Stimulated activated CD8-positive, alpha-beta memory T cell treated with anti-CD3 and anti-CD28 coated beads, Interleukin-4, amount 100 ng/mL, for 48 hours (primary cell): ENCODE measurements at regions not wholly inside any gene's neighbourhood (a gene's known extent, or its start where the extent isn't known, plus 50 kb on each side); places are given as distances from the start of the nearest gene placed in this dataset.
"Not testable (repeated sequence)": the region's sequence is repeated elsewhere in the genome, so short reads cannot be mapped to it uniquely, and the experiment has no call there.

Experiments used
- DNase-seq: peaks from one replicate; pipeline ENCODE4 v3.0.0-alpha.2; 2020

- DNase-seq, result no peak
Observed at GRCh38 chr7:94177441-94177840, 173.3 kb upstream of the BET1 start.

- DNase-seq, result no peak
Observed at GRCh38 chr7:94178230-94178629, 174.1 kb upstream of the BET1 start.

GRCh38 chr7:94179466-94179865 is 175.3 kb upstream of the BET1 start:
- DNase-seq, result no peak

- no peak for DNase-seq
Observed at GRCh38 chr7:94182066-94182465, 177.9 kb upstream of the BET1 start.

GRCh38 chr7:94182721-94183120 is 178.6 kb upstream of the BET1 start:
- DNase-seq, result no peak

GRCh38 chr7:94183289-94183749 is 179.2 kb upstream of the BET1 start:
- no peak for DNase-seq

- no peak for DNase-seq
Observed at GRCh38 chr7:94183891-94184290, 179.7 kb upstream of the BET1 start.

GRCh38 chr7:94188350-94188749 is 184.2 kb upstream of the BET1 start:
- DNase-seq, result no peak

- no peak for DNase-seq
Observed at GRCh38 chr7:94190599-94191061, 186.5 kb upstream of the BET1 start.

GRCh38 chr7:94194426-94194825 is 190.3 kb upstream of the BET1 start:
- DNase-seq, result not testable (repeated sequence)

GRCh38 chr7:94195201-94195600 is 191.0 kb upstream of the BET1 start:
- DNase-seq, result no peak

- no peak for DNase-seq
Observed at GRCh38 chr7:94195813-94196212, 191.7 kb upstream of the BET1 start.

GRCh38 chr7:94205529-94205928 is 189.2 kb upstream of the COL1A2 start:
- DNase-seq, result no peak

GRCh38 chr7:94206295-94206694 is 188.4 kb upstream of the COL1A2 start:
- DNase-seq, result no peak

GRCh38 chr7:94212160-94212559 is 182.5 kb upstream of the COL1A2 start:
- no peak for DNase-seq

- DNase-seq, result no peak
Observed at GRCh38 chr7:94216944-94217461, 177.7 kb upstream of the COL1A2 start.

- no peak for DNase-seq
Observed at GRCh38 chr7:94217766-94218165, 176.9 kb upstream of the COL1A2 start.

- DNase-seq, result no peak
Observed at GRCh38 chr7:94222516-94222915, 172.2 kb upstream of the COL1A2 start.

GRCh38 chr7:94223375-94224084 is 171.2 kb upstream of the COL1A2 start:
- no peak for DNase-seq

- no peak for DNase-seq
Observed at GRCh38 chr7:94228223-94228622, 166.5 kb upstream of the COL1A2 start.

- no peak for DNase-seq
Observed at GRCh38 chr7:94228678-94229077, 166.0 kb upstream of the COL1A2 start.

GRCh38 chr7:94231305-94231704 is 163.4 kb upstream of the COL1A2 start:
- DNase-seq, result no peak

GRCh38 chr7:94236960-94237359 is 157.7 kb upstream of the COL1A2 start:
- no peak for DNase-seq

GRCh38 chr7:94237417-94237816 is 157.3 kb upstream of the COL1A2 start:
- DNase-seq, result no peak
